ENCODE measurements at regions not wholly inside any gene's neighbourhood (a gene's known extent, or its start where the extent isn't known, plus 50 kb on each side); places are given as distances from the start of the nearest gene placed in this dataset.

DNA sequence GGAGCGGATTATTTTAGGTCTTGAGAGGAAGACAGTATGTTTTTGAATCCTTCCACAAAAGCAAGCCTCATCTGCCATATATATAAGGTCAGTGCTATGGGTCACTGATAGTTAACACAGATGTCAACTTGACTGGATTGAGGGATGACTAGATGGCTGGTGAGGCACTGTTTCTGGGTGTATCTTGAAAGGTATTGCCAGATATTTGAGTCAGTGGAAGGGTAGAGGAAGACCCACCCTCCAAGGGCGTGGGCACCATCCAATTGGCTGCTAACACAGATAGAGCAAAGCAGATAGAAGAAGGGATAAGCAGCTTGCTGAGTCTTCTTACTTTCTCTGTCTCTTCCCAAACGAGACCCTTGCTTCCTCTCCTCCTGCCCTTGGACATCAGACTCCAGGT lies 185.0 kb upstream of the BTG1 start (continued):
- TF ChIP-seq NKRF (conservative IDR thresholded peaks at IDR 0.05) (no peak), GABPA (IDR thresholded peaks at IDR 0.05; ENCODE audit: low read depth) (no peak), KLF5 (IDR thresholded peaks at IDR 0.05; ENCODE audit: partially characterized antibody) (no peak), ATF7 (IDR thresholded peaks at IDR 0.05; ENCODE audit: low read depth) (no peak), ZNF217 (IDR thresholded peaks at IDR 0.05) (no peak), ZBTB11 (CRISPR knock-in tag; IDR thresholded peaks at IDR 0.05) (no peak), ASH2L (IDR thresholded peaks at IDR 0.05; ENCODE audit: borderline replicate concordance, low read depth) (no peak)
- TF ChIP-seq, protein P1, sequence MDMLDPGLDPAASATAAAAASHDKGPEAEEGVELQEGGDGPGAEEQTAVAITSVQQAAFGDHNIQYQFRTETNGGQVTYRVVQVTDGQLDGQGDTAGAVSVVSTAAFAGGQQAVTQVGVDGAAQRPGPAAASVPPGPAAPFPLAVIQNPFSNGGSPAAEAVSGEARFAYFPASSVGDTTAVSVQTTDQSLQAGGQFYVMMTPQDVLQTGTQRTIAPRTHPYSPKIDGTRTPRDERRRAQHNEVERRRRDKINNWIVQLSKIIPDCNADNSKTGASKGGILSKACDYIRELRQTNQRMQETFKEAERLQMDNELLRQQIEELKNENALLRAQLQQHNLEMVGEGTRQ (IDR thresholded peaks at IDR 0.05; ENCODE audit: borderline replicate concordance, low read depth, low read length): no peak

All from GM12878 (cell line).